AG04450 (cell line): ENCODE measurements at regions not wholly inside any gene's neighbourhood (a gene's known extent, or its start where the extent isn't known, plus 50 kb on each side); places are given as distances from the start of the nearest gene placed in this dataset.

Source experiments
- CTCF ChIA-PET: fragments of 300-600, 350-600 bp; formaldehyde crosslinking; extraction: SDS; loops from one replicate; lab custom pipeline; 2022; ENCODE audit warnings: antibody characterized with exemption, inconsistent platforms; lab: Charles Lee
- POLR2A ChIA-PET: fragments of 350-600 bp; formaldehyde crosslinking; extraction: SDS; loops from one replicate; lab custom pipeline; 2021; ENCODE audit warnings: antibody characterized with exemption, inconsistent platforms; lab: Yijun Ruan, JAX
- DNase-seq: peaks from one replicate; pipeline ENCODE4 v3.0.0-alpha.2; 2011; ENCODE audit warnings: low read depth, low spot score
- H3K27ac ChIP-seq: one replicate; pipeline ENCODE4 v1.5.1; 2012; ENCODE audit warnings: low read depth, low read length, control low read depth
- H3K27me3 ChIP-seq: one replicate; pipeline ENCODE4 v1.6.0; 2012; ENCODE audit warnings: low read length; ENCODE audit not compliant: control insufficient read depth, insufficient read depth
- H3K4me3 ChIP-seq: 2 replicates; pipeline ENCODE4 v1.5.1; 2011; ENCODE audit warnings: mild to moderate bottlenecking, low read depth, low read length, control low read depth
- H3K9me3 ChIP-seq: 2 replicates; pipeline ENCODE4 v1.5.1; 2012; ENCODE audit warnings: low read length; ENCODE audit not compliant: control insufficient read depth, insufficient read depth
- TF ChIP-seq, protein P1 (sequence below): IDR thresholded peaks from 2 replicates; pipeline ENCODE4 v1.5.1; 2011; ENCODE audit warnings: low read depth, low read length, control low read depth, inconsistent platforms

DNA sequence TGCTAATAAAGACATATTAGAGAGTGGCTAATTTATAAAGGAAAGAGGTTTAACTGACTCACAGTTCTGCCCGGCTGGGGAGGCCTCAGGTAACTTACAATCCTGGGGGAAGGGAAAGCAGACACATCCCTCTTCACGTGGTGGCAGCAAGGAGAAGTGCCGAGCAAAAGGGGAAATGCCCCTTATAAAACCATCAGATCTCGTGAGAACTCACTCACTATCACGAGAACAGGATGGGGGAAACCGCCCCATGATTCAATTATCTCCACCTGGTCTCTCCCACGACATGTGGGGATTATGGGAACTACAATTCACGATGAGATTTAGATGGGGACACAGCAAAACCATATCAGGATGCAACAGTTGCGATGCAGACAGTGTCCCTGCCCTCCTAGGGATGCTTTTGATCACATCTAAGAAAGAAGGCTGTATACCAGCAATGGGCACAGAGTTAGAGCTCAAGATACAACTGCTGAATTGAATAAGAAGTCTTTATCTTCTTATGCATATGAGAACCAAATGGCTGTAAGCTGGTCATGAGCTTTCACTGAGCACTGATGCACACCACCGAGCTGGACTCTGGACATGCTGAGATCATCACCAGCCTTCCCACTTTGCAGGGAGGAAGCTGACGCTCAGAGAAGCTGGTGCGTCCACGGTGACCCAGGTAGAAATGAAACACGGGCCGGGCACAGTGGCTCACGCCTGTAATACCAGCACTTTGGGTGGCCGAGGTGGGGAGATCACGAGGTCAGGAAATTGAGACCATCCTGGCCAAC, 255.2 kb downstream of the MN1 start:
- no peak for DNase-seq
- Histone ChIP-seq H3K27me3 (peaks cover 15% of the 10 kb centered on the region), H3K9me3 (no peaks in the 10 kb centered on the region), H3K27ac (no peak overlapping the region), H3K4me3 (no peak overlapping the region)
- ChIA-PET POLR2A (no interaction called here), CTCF (no interaction called here)
- TF ChIP-seq, protein P1, sequence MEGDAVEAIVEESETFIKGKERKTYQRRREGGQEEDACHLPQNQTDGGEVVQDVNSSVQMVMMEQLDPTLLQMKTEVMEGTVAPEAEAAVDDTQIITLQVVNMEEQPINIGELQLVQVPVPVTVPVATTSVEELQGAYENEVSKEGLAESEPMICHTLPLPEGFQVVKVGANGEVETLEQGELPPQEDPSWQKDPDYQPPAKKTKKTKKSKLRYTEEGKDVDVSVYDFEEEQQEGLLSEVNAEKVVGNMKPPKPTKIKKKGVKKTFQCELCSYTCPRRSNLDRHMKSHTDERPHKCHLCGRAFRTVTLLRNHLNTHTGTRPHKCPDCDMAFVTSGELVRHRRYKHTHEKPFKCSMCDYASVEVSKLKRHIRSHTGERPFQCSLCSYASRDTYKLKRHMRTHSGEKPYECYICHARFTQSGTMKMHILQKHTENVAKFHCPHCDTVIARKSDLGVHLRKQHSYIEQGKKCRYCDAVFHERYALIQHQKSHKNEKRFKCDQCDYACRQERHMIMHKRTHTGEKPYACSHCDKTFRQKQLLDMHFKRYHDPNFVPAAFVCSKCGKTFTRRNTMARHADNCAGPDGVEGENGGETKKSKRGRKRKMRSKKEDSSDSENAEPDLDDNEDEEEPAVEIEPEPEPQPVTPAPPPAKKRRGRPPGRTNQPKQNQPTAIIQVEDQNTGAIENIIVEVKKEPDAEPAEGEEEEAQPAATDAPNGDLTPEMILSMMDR = no peak

DNA sequence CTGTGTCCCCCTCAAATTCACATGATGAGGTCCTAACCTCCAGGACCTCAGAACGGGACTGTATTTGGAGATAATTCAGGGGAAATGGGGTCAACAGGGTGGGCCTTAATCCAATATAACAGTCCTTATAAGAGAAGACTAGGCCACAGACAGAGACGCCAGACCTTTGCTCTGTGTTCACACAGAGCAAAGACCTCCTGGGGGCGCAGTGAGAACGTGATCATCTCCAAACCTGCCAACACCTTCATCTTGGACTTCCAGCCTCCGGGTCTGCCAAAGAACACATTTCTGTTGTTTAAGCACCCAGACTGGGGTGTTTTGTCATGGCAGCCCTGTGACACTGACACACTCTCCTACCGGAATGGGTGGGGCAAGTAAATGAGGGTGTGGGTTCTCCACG, 250.2 kb downstream of the MN1 start:
- TF ChIP-seq, protein P1 = no peak
- CTCF ChIA-PET = no interaction called here
- peaks cover 6% of the 10 kb centered on the region for H3K9me3 ChIP-seq
- POLR2A ChIA-PET = no interaction called here
- DNase-seq = no peak
- H3K27ac ChIP-seq = no peak overlapping the region
- no peak overlapping the region for H3K4me3 ChIP-seq
- peaks cover 21% of the 10 kb centered on the region for H3K27me3 ChIP-seq

DNA sequence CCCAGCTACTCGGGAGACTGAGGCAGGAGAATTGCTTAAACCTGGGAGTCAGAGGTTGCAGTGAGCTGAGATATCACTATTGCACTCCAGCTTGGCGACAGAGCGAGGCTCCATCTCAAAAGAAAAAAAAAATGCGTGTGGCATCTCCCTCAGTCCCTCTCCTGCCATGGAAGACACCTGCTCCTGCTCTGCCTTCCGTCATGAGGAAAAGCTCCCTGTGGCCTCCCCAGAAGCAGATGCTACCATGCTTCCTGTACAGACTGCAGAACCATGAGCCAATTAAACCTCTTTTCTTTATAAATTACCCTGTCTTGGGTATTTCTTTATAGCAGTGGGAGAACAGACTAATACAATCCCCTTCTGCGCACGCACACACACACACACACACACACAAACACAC, 249.4 kb downstream of the MN1 start:
- POLR2A ChIA-PET = no interaction called here
- TF ChIP-seq, protein P1 = no peak
- Histone ChIP-seq H3K27me3 (peaks cover 24% of the 10 kb centered on the region), H3K27ac (no peak overlapping the region), H3K4me3 (no peak overlapping the region), H3K9me3 (peaks cover 6% of the 10 kb centered on the region)
- CTCF ChIA-PET = no interaction called here
- no peak for DNase-seq

DNA sequence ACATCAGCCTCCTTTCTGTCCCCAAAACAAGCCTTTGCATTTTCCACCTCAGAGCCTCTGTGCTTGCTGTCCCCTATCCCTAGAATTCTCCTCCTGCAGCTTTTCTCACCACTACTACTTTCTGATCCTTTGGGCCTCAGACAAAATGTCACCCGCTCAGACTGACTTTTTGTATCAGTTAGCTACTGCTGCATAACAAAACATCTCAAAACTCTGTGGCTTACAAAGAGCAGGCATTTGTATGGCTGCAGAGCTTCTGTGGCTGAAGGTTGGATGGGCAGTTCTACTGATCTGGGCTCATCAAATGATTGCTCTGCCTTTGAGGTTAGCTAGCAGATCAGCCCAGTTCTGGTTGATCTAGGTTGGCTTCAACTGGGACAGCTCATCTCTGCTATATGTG, 248.7 kb downstream of the MN1 start:
- no peak overlapping the region for H3K27ac ChIP-seq
- TF ChIP-seq, protein P1 = no peak
- peaks cover 6% of the 10 kb centered on the region for H3K9me3 ChIP-seq
- CTCF ChIA-PET = no interaction called here
- H3K27me3 ChIP-seq = peaks cover 24% of the 10 kb centered on the region
- H3K4me3 ChIP-seq = no peak overlapping the region
- POLR2A ChIA-PET = no interaction called here
- DNase-seq = no peak

DNA sequence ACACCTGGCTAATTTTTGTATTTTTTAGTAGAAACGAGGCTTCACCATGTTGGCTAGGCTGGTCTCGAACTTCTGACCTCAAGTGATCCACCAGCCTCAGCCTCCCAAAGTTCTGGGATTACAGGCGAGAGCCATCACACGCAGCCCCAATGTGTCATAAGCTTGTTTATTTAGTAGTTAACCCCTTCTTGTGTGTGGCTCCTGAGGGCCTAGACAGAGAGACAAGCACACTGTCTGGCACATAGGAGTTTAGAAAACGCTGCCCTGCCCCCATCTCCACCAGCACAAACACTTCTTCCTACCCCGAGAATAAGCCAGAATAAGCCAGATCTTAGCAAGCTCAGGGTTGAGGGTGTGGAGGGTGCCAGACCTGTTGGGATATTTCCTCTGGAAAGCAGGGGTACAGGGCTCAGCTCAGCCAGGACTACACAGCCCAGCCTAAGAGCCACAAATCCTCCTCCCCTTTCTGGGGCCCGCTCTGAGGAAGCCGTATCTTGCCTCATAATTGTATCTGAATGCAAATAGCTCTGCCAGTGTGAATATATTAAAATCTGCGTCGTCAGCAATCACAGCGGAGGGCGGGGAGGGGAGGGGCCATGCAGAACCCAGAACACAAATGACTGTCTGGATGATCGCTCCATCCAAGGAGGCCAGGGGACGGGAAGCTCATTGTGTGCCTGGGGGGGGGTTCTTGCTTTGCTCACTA, 247.3 kb downstream of the MN1 start:
- DNase-seq = no peak
- H3K9me3 ChIP-seq = peaks cover 6% of the 10 kb centered on the region

More for the DNA sequence above, 247.3 kb downstream of the MN1 start:
- POLR2A ChIA-PET = no interaction called here
- TF ChIP-seq, protein P1 = no peak
- Histone ChIP-seq H3K4me3 (no peak overlapping the region), H3K27ac (no peak overlapping the region), H3K27me3 (peaks cover 37% of the 10 kb centered on the region)
- CTCF ChIA-PET = interaction anchor here (1.3 kb wide), 1 partner anchor 49 kb away, joined by 3 read pairs; no protein-coding TSS in a partner anchor
